ENCODE measurements at regions not wholly inside any gene's neighbourhood (a gene's known extent, or its start where the extent isn't known, plus 50 kb on each side); places are given as distances from the start of the nearest gene placed in this dataset.

DNA sequence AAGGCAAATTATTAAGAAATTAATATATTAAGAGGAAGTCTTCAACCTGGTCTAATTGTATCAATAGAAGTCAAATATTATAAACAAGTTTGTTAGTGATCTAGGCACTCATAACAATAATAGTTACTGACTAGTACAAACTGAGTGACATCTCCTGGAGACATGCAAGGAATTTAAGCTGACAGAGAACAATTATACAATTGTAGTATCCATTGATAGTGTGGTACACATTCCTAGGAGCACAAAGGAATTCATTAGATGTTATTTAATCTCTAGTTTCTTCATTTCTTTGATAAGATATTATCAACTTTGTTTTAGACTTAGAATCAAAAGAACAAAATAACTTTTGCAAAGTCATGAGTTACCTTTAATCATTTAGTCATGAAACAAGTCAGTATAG, 1048.6 kb downstream of the PCDH7 start:
- Mint-ChIP-seq H3K36me3 (ENCODE audit: insufficient read depth, unreplicated experiment) (no peaks in the 10 kb centered on the region), H3K27ac (ENCODE audit: unreplicated experiment) (no peak overlapping the region), H3K27me3 (ENCODE audit: unreplicated experiment) (no peaks in the 10 kb centered on the region), H3K4me3 (ENCODE audit: low read depth, unreplicated experiment) (no peak overlapping the region), H3K9me3 (ENCODE audit: low read depth, unreplicated experiment) (no peaks in the 10 kb centered on the region), H3K4me1 (ENCODE audit: low read depth, unreplicated experiment) (no peaks in the 10 kb centered on the region)
- no peak for DNase-seq
- BruUV-seq (replicated peaks), result no TSS peak
- TF ChIP-seq CTCF (IDR thresholded peaks at IDR 0.05; ENCODE audit: unreplicated experiment), result no peak
- intact Hi-C loops (cut with micrococcal nuclease; ENCODE audit: unreplicated experiment), result no loop called here
- CTCF ChIA-PET, result no interaction called here

DNA sequence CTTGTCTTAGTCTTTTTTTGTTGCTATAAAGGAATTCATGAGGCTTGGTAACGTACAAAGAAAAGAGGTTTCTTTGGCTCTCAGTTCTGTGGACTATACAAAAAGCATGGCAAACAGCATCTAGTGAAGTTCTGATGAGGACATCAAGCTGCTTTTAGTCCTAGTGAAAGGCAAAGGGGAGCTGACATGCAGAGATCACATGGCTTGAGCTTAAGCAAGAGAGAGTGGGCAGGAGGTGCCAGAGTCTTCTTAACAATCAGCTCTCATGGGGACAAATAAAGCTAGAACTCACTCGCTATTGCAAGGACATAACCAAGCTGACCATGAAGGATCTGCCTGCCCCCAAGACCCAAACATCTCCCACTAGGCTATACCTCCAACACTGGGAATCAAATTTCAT, 1063.1 kb downstream of the PCDH7 start:
- H3K36me3 Mint-ChIP-seq (ENCODE audit: insufficient read depth, unreplicated experiment), result no peaks in the 10 kb centered on the region
- H3K4me1 Mint-ChIP-seq (ENCODE audit: low read depth, unreplicated experiment), result no peaks in the 10 kb centered on the region
- no peak overlapping the region for H3K4me3 Mint-ChIP-seq (ENCODE audit: low read depth, unreplicated experiment)
- H3K9me3 Mint-ChIP-seq (ENCODE audit: low read depth, unreplicated experiment), result peaks cover 4% of the 10 kb centered on the region
- H3K27ac Mint-ChIP-seq (ENCODE audit: unreplicated experiment), result no peak overlapping the region
- no TSS peak for BruUV-seq (replicated peaks)
- DNase-seq, result no peak
- no peak for TF ChIP-seq CTCF (IDR thresholded peaks at IDR 0.05; ENCODE audit: unreplicated experiment)
- intact Hi-C loops (cut with micrococcal nuclease; ENCODE audit: unreplicated experiment), result no loop called here
- no peaks in the 10 kb centered on the region for H3K27me3 Mint-ChIP-seq (ENCODE audit: unreplicated experiment)
- CTCF ChIA-PET, result no interaction called here

- Mint-ChIP-seq H3K27me3 (ENCODE audit: unreplicated experiment) (no peaks in the 10 kb centered on the region), H3K9me3 (ENCODE audit: low read depth, unreplicated experiment) (peaks cover 4% of the 10 kb centered on the region), H3K27ac (ENCODE audit: unreplicated experiment) (no peak overlapping the region), H3K4me3 (ENCODE audit: low read depth, unreplicated experiment) (no peak overlapping the region), H3K36me3 (ENCODE audit: insufficient read depth, unreplicated experiment) (no peaks in the 10 kb centered on the region), H3K4me1 (ENCODE audit: low read depth, unreplicated experiment) (no peaks in the 10 kb centered on the region)
- intact Hi-C loops (cut with micrococcal nuclease; ENCODE audit: unreplicated experiment), result no loop called here
- DNase-seq, result no peak
- CTCF ChIA-PET, result no interaction called here
- BruUV-seq (replicated peaks), result no TSS peak
- no peak for TF ChIP-seq CTCF (IDR thresholded peaks at IDR 0.05; ENCODE audit: unreplicated experiment)
Observed at GRCh38 chr4:31784558-31784957, 1064.4 kb downstream of the PCDH7 start.

DNA sequence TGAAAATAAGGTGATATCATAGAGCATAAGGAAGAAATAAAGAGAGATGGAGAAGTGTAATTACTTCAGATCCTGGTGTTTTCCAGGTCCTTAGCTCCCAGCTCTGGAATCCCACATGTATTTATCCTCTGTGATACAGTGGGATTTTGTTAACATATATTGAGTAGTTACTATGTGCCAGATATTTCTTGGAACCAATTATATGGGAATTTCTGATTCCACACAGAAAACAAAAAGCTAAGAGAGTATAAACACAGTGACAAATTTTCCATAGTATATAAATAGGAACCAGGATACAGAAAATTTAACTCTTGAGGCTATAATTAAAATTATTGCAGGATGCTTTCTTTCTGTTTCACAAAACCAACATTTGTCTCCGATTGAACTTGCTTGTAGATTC, 1067.5 kb downstream of the PCDH7 start:
- H3K4me3 Mint-ChIP-seq (ENCODE audit: low read depth, unreplicated experiment), result no peak overlapping the region
- H3K27me3 Mint-ChIP-seq (ENCODE audit: unreplicated experiment), result no peaks in the 10 kb centered on the region
- peaks cover 4% of the 10 kb centered on the region for H3K9me3 Mint-ChIP-seq (ENCODE audit: low read depth, unreplicated experiment)
- no peaks in the 10 kb centered on the region for H3K4me1 Mint-ChIP-seq (ENCODE audit: low read depth, unreplicated experiment)
- H3K36me3 Mint-ChIP-seq (ENCODE audit: insufficient read depth, unreplicated experiment), result no peaks in the 10 kb centered on the region
- no TSS peak for BruUV-seq (replicated peaks)
- no peak for TF ChIP-seq CTCF (IDR thresholded peaks at IDR 0.05; ENCODE audit: unreplicated experiment)
- no peak for DNase-seq
- intact Hi-C loops (cut with micrococcal nuclease; ENCODE audit: unreplicated experiment), result no loop called here
- CTCF ChIA-PET, result no interaction called here
- no peak overlapping the region for H3K27ac Mint-ChIP-seq (ENCODE audit: unreplicated experiment)

- intact Hi-C loops (cut with micrococcal nuclease; ENCODE audit: unreplicated experiment), result no loop called here
- Mint-ChIP-seq H3K27ac (ENCODE audit: unreplicated experiment) (no peak overlapping the region), H3K4me3 (ENCODE audit: low read depth, unreplicated experiment) (no peak overlapping the region), H3K9me3 (ENCODE audit: low read depth, unreplicated experiment) (peaks cover 4% of the 10 kb centered on the region), H3K36me3 (ENCODE audit: insufficient read depth, unreplicated experiment) (no peaks in the 10 kb centered on the region), H3K4me1 (ENCODE audit: low read depth, unreplicated experiment) (no peaks in the 10 kb centered on the region), H3K27me3 (ENCODE audit: unreplicated experiment) (no peaks in the 10 kb centered on the region)
- no peak for DNase-seq
- BruUV-seq (replicated peaks), result no TSS peak
- CTCF ChIA-PET, result no interaction called here
- no peak for TF ChIP-seq CTCF (IDR thresholded peaks at IDR 0.05; ENCODE audit: unreplicated experiment)
Observed at GRCh38 chr4:31788676-31789075, 1068.5 kb downstream of the PCDH7 start.

All from Calu3 (cell line).